ENCODE measurements at regions not wholly inside any gene's neighbourhood (a gene's known extent, or its start where the extent isn't known, plus 50 kb on each side); places are given as distances from the start of the nearest gene placed in this dataset.

DNA sequence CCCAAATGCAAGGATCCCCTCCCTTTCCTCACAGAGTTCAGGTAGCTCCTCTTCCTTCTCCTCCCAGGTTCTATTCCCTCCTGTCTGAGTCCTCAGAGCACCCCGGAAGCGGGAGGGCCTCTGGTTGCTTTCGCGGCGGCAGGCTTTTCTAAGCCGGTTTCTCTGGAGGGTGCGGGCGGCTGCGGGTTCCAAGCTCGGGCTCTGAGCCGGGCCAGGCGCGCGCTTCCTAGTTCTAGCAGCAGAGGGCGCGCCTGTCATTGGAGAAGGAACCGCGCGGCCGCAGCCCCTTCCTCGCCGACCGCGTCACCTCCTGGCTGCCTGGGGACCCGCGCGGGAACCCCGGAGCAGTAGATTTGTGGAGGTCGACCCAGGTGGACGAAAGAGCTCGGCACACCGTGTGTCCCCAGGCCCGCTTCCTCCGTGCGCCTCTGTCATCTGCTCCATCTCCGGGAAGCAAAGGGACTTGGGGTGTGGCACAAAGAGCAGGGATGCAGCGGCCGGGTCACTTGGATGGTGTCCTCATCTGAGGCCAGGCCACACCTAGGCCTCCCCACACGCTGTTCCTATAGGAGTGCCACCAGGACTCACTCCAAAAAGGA is 389.0 kb upstream of the PODXL start:
- TF ChIP-seq, protein P1, sequence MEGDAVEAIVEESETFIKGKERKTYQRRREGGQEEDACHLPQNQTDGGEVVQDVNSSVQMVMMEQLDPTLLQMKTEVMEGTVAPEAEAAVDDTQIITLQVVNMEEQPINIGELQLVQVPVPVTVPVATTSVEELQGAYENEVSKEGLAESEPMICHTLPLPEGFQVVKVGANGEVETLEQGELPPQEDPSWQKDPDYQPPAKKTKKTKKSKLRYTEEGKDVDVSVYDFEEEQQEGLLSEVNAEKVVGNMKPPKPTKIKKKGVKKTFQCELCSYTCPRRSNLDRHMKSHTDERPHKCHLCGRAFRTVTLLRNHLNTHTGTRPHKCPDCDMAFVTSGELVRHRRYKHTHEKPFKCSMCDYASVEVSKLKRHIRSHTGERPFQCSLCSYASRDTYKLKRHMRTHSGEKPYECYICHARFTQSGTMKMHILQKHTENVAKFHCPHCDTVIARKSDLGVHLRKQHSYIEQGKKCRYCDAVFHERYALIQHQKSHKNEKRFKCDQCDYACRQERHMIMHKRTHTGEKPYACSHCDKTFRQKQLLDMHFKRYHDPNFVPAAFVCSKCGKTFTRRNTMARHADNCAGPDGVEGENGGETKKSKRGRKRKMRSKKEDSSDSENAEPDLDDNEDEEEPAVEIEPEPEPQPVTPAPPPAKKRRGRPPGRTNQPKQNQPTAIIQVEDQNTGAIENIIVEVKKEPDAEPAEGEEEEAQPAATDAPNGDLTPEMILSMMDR (conservative IDR thresholded peaks at IDR 0.05; ENCODE audit: low read depth, low read length), result peak; percentile 93
- Histone ChIP-seq H3K4me2 (peak overlapping the region; percentile 47; the same call in 1 of the 2 replicates), H3K27ac (no peak overlapping the region), H4K20me1 (ENCODE audit: insufficient read depth) (no peaks in the 10 kb centered on the region), H3K27me3 (ENCODE audit: insufficient read depth, low read depth) (no peaks in the 10 kb centered on the region), H3K4me3 (IDR thresholded peaks at IDR 0.05; ENCODE audit: insufficient read depth, low read depth, low read length) (no peak overlapping the region), H3K9ac (no peak overlapping the region), H3K79me2 (ENCODE audit: insufficient read depth, low read depth) (no peaks in the 10 kb centered on the region), H2AFZ (ENCODE audit: low read depth) (peak overlapping the region; percentile 74), H3K36me3 (ENCODE audit: insufficient read depth) (no peaks in the 10 kb centered on the region), H3K4me1 (ENCODE audit: low read depth, poor library complexity, severe bottlenecking) (no peaks in the 10 kb centered on the region)

DNA sequence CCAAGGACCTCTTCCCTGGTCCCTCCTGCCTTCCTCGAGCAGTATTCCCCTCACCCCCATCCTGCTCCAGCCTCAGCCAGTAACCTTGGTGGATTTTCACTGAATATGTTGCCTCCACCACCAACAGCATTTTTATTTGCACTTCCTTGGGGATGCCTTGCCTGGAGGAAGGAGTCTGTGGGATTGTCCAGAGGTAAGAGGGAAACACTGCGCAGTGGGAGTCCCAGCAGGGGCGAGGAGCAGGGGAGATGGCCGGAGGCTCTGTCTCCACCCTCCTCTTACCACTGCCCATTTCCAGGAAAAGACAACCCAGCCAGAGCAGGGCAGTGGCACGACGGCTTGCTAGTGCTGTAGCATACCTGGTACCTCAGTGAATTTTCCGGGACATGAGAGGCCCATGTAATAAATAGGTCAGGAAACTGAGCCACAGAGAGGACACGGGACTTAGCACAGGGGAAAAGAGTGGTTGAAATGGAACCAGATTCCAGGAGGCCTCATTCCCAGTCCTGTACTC is 388.2 kb upstream of the PODXL start:
- Histone ChIP-seq H3K4me1 (ENCODE audit: low read depth, poor library complexity, severe bottlenecking) (no peaks in the 10 kb centered on the region), H3K79me2 (ENCODE audit: insufficient read depth, low read depth) (no peaks in the 10 kb centered on the region), H3K27ac (no peak overlapping the region), H3K9ac (no peak overlapping the region), H4K20me1 (ENCODE audit: insufficient read depth) (no peaks in the 10 kb centered on the region), H3K4me3 (IDR thresholded peaks at IDR 0.05; ENCODE audit: insufficient read depth, low read depth, low read length) (no peak overlapping the region), H3K4me2 (no peak overlapping the region; the same call in 1 of the 2 replicates), H2AFZ (ENCODE audit: low read depth) (peak overlapping the region; percentile 74), H3K36me3 (ENCODE audit: insufficient read depth) (no peaks in the 10 kb centered on the region), H3K27me3 (ENCODE audit: insufficient read depth, low read depth) (no peaks in the 10 kb centered on the region)
- TF ChIP-seq, protein P1 (conservative IDR thresholded peaks at IDR 0.05; ENCODE audit: low read depth, low read length), result no peak

DNA sequence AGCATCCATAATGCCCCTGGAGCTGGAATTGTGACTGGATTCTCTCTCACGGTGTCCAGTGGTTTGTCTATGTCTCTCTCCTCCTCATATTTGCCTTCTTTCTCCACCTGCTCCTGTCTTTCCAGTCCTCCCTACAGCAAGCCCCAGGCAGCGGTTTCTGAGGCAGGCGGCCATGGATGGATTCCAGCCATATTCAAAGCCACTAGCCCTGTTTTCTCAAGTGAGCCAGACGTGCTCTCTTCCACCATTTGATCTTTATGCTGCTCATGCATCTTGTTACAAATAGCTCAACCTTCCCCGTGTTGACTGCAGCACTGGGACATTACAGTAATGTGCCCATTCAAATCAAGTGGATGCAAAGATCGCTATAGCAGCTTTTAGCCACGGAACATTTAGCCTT is 387.2 kb upstream of the PODXL start:
- Histone ChIP-seq H3K9ac (no peak overlapping the region), H3K27ac (no peak overlapping the region), H3K36me3 (ENCODE audit: insufficient read depth) (no peaks in the 10 kb centered on the region), H3K27me3 (ENCODE audit: insufficient read depth, low read depth) (no peaks in the 10 kb centered on the region), H2AFZ (ENCODE audit: low read depth) (no peak overlapping the region), H3K4me2 (no peak overlapping the region), H3K4me3 (IDR thresholded peaks at IDR 0.05; ENCODE audit: insufficient read depth, low read depth, low read length) (no peak overlapping the region), H3K79me2 (ENCODE audit: insufficient read depth, low read depth) (no peaks in the 10 kb centered on the region), H4K20me1 (ENCODE audit: insufficient read depth) (no peaks in the 10 kb centered on the region), H3K4me1 (ENCODE audit: low read depth, poor library complexity, severe bottlenecking) (no peaks in the 10 kb centered on the region)
- TF ChIP-seq, protein P1 (conservative IDR thresholded peaks at IDR 0.05; ENCODE audit: low read depth, low read length), result no peak

DNA sequence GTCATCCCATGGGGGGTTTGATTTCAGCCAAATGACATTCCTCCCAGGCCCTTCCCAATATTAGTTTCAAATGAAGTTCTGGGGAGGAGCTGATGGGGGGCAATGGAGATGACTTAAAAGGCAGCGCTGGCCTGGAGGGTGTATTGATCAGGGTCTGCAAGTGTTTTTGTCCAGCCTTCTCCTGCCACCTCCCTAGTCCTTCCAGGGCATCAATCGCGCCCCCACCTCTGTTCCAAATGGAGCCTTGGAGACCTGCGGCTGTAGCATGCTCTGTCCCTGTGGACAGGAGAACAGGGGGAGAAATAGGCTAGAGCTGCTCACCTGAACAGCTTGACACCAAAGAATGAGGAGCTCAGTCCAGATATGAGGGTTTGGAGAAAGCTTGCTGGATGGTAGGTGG is 386.8 kb upstream of the PODXL start:
- TF ChIP-seq, protein P1 (conservative IDR thresholded peaks at IDR 0.05; ENCODE audit: low read depth, low read length), result no peak
- Histone ChIP-seq H3K4me2 (no peak overlapping the region), H3K4me1 (ENCODE audit: low read depth, poor library complexity, severe bottlenecking) (no peaks in the 10 kb centered on the region), H3K4me3 (IDR thresholded peaks at IDR 0.05; ENCODE audit: insufficient read depth, low read depth, low read length) (no peak overlapping the region), H3K27me3 (ENCODE audit: insufficient read depth, low read depth) (no peaks in the 10 kb centered on the region), H3K9ac (no peak overlapping the region), H3K36me3 (ENCODE audit: insufficient read depth) (no peaks in the 10 kb centered on the region), H3K79me2 (ENCODE audit: insufficient read depth, low read depth) (no peaks in the 10 kb centered on the region), H4K20me1 (ENCODE audit: insufficient read depth) (no peaks in the 10 kb centered on the region), H3K27ac (no peak overlapping the region), H2AFZ (ENCODE audit: low read depth) (no peak overlapping the region)
